Upper lobe of left lung (tissue), 6 donors: ENCODE measurements at regions not wholly inside any gene's neighbourhood (a gene's known extent, or its start where the extent isn't known, plus 50 kb on each side); places are given as distances from the start of the nearest gene placed in this dataset.

Experiments used
- ATAC-seq, 2 donors: fragments of 200-7000 bp; cut with Tn5 transposase; one replicate each; pipeline ENCODE4 v1.9.1; 2022; ENCODE audit warnings: mild to moderate bottlenecking in 2 of 2, moderate library complexity in 2 of 2; ENCODE audit not compliant: low FRiP score in 2 of 2
- DNase-seq, 2 donors: peaks; one replicate each; pipeline ENCODE4 v3.0.0-alpha.2; 2019 to 2020
- H3K27ac ChIP-seq, 4 donors: fragments of 200-600 bp; sonication (generic); one replicate each; pipeline ENCODE4 v1.5.1; 2016 to 2019
- H3K27me3 ChIP-seq, 4 donors: fragments of 200-600 bp; sonication (generic); one replicate each; pipeline ENCODE4 v1.5.1; 2017 to 2019
- H3K36me3 ChIP-seq, 4 donors: fragments of 200-600 bp; sonication (generic); one replicate each; pipeline ENCODE4 v1.5.1; 2016 to 2019
- H3K4me1 ChIP-seq, 4 donors: fragments of 200-600 bp; sonication (generic); one replicate each; pipeline ENCODE4 v1.5.1; 2018 to 2019
- H3K4me3 ChIP-seq, 4 donors: fragments of 200-600 bp; sonication (generic); one replicate each; pipeline ENCODE4 v1.5.1; 2017 to 2019; ENCODE audit warnings: mild to moderate bottlenecking in 2 of 4, moderate library complexity in 1 of 4
- H3K9me3 ChIP-seq, 4 donors: fragments of 200-600 bp; sonication (generic); one replicate each; pipeline ENCODE4 v1.5.1; 2018 to 2019
- CTCF ChIP-seq, 6 experiments: fragments of 450-650 bp in 4 of 6; fragments of 200-600 bp in 2 of 6; sonication (generic) in 2 of 6; IDR thresholded peaks; one replicate each; pipeline ENCODE4 v1.5.1; 2016 to 2019; ENCODE audit warnings: antibody characterized with exemption in 6 of 6
- EP300 ChIP-seq, 4 donors: sonication (generic); formaldehyde crosslinking; IDR thresholded peaks; one replicate each; pipeline ENCODE4 v1.5.1; 2017; ENCODE audit warnings: antibody characterized with exemption in 4 of 4, control low read depth in 2 of 4
- POLR2A ChIP-seq, 4 donors: fragments of 450-650 bp; IDR thresholded peaks; one replicate each; pipeline ENCODE4 v1.5.1; 2016 to 2017; ENCODE audit warnings: antibody characterized with exemption in 4 of 4, mild to moderate bottlenecking in 2 of 4
- POLR2AphosphoS5 ChIP-seq, 2 donors: sonication (generic); formaldehyde crosslinking; IDR thresholded peaks; one replicate each; pipeline ENCODE4 v1.5.1; 2017; ENCODE audit warnings: antibody characterized with exemption in 2 of 2
- WGBS, 2 donors: methylation state at CpG; one replicate each; pipeline ENCODE4 v1.1.5; 2017 to 2018; 5-methylcytosine and 5-hydroxymethylcytosine counted together
- donor health status: DM: no; HTN: no; CAD: no; lungs with moderate emphysema.
- donor health status: DM: no; HTN: yes; CAD: no; lungs with severe emphysema.

GRCh38 chr4:181976764-181977163 lies 266.4 kb upstream of the TENM3 start:
- Histone ChIP-seq H3K4me3 (no peak overlapping the region), H3K27ac (no peak overlapping the region), H3K9me3 (peaks cover 0 to 4% (median 0%) of the 10 kb centered on the region in 4 donors), H3K27me3 (no peaks in the 10 kb centered on the region), H3K36me3 (no peaks in the 10 kb centered on the region), H3K4me1 (no peaks in the 10 kb centered on the region)
- TF ChIP-seq CTCF (IDR thresholded peaks at IDR 0.05) (no peak), EP300 (IDR thresholded peaks at IDR 0.05) (no peak), POLR2AphosphoS5 (IDR thresholded peaks at IDR 0.05) (no peak), POLR2A (IDR thresholded peaks at IDR 0.05) (no peak)
- ATAC-seq (no peak), DNase-seq (no peak)
- WGBS, 2 donors = 85 to 87% methylated on average over 8 of the region's 8 CpGs

GRCh38 chr4:181982437-181982836 lies 260.8 kb upstream of the TENM3 start:
- WGBS, 2 donors = 50 to 55% methylated on average over 2 of the region's 2 CpGs
- no peaks in the 10 kb centered on the region for H3K9me3 ChIP-seq
- H3K4me1 ChIP-seq = no peaks in the 10 kb centered on the region
- no peaks in the 10 kb centered on the region for H3K36me3 ChIP-seq
- H3K4me3 ChIP-seq = no peak overlapping the region
- no peak for ATAC-seq
- DNase-seq = no peak
- no peak overlapping the region for H3K27ac ChIP-seq
- no peaks in the 10 kb centered on the region for H3K27me3 ChIP-seq
- TF ChIP-seq CTCF (IDR thresholded peaks at IDR 0.05) = no peak
- no peak for TF ChIP-seq EP300 (IDR thresholded peaks at IDR 0.05)
- no peak for TF ChIP-seq POLR2A (IDR thresholded peaks at IDR 0.05)
- no peak for TF ChIP-seq POLR2AphosphoS5 (IDR thresholded peaks at IDR 0.05)

GRCh38 chr4:181982856-181983255 lies 260.3 kb upstream of the TENM3 start:
- WGBS, 2 donors = 62 to 64% methylated on average over 6 of the region's 6 CpGs
- TF ChIP-seq POLR2AphosphoS5 (IDR thresholded peaks at IDR 0.05) (no peak), EP300 (IDR thresholded peaks at IDR 0.05) (no peak), CTCF (IDR thresholded peaks at IDR 0.05) (no peak), POLR2A (IDR thresholded peaks at IDR 0.05) (no peak)

GRCh38 chr4:181987392-181987791 lies 255.8 kb upstream of the TENM3 start:
- ATAC-seq (no peak), DNase-seq (no peak)
- 86 to 89% methylated on average over 4 of the region's 4 CpGs for WGBS, 2 donors
- Histone ChIP-seq H3K27me3 (no peaks in the 10 kb centered on the region), H3K4me1 (no peaks in the 10 kb centered on the region), H3K4me3 (no peak overlapping the region), H3K36me3 (no peaks in the 10 kb centered on the region), H3K9me3 (no peaks in the 10 kb centered on the region), H3K27ac (no peak overlapping the region)
- TF ChIP-seq EP300 (IDR thresholded peaks at IDR 0.05) = no peak
- TF ChIP-seq POLR2AphosphoS5 (IDR thresholded peaks at IDR 0.05) = no peak
- TF ChIP-seq CTCF (IDR thresholded peaks at IDR 0.05) = no peak
- TF ChIP-seq POLR2A (IDR thresholded peaks at IDR 0.05) = no peak

More at GRCh38 chr4:181982856-181983255, 260.3 kb upstream of the TENM3 start:
- ATAC-seq = no peak
- Histone ChIP-seq H3K4me3 (no peak overlapping the region), H3K4me1 (no peaks in the 10 kb centered on the region), H3K27ac (no peak overlapping the region), H3K9me3 (no peaks in the 10 kb centered on the region), H3K27me3 (no peaks in the 10 kb centered on the region), H3K36me3 (no peaks in the 10 kb centered on the region)
- no peak for DNase-seq

GRCh38 chr4:181989071-181989470 lies 254.1 kb upstream of the TENM3 start:
- Histone ChIP-seq H3K27ac (no peak overlapping the region), H3K4me3 (no peak overlapping the region), H3K4me1 (no peaks in the 10 kb centered on the region), H3K27me3 (no peaks in the 10 kb centered on the region), H3K36me3 (no peaks in the 10 kb centered on the region), H3K9me3 (no peaks in the 10 kb centered on the region)
- TF ChIP-seq POLR2AphosphoS5 (IDR thresholded peaks at IDR 0.05) (no peak), EP300 (IDR thresholded peaks at IDR 0.05) (no peak), POLR2A (IDR thresholded peaks at IDR 0.05) (no peak), CTCF (IDR thresholded peaks at IDR 0.05) (no peak)
- DNase-seq (no peak), ATAC-seq (no peak)
- WGBS, 2 donors = 41 to 73% methylated on average over 3 of the region's 3 CpGs
